Epithelial cell of proximal tubule (primary cell): ENCODE measurements at regions not wholly inside any gene's neighbourhood (a gene's known extent, or its start where the extent isn't known, plus 50 kb on each side); places are given as distances from the start of the nearest gene placed in this dataset.

Source experiments
- DNase-seq: peaks from one replicate; pipeline ENCODE4 v3.0.0-alpha.2; 2011; ENCODE audit warnings: low read depth
- H3K4me3 ChIP-seq: 2 replicates; pipeline ENCODE4 v1.5.1; 2011; ENCODE audit warnings: low read depth, mild to moderate bottlenecking, low read length
- TF ChIP-seq, protein P1 (sequence below): conservative IDR thresholded peaks from 2 replicates; pipeline ENCODE4 v1.5.1; 2012; ENCODE audit warnings: low read depth, mild to moderate bottlenecking, low read length

DNA sequence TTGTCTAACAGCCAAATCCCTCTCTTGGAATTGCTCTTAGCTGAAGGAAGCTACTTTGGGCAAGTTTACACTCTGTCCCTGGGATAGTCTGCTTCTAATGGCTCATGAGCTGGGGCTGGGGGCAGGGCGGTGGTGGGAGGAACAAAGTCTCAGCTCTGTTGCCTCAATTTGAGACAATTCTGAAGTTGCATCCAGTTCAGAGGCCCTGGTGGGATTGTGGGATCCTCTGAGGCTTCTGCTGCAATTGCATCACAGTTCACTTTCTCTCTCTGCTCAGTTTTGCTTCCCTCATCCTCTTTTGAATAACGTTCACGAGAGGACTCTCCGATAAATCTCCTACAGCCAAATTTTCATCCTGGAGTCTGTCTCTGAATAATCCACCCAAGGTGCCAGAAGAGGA is 440.6 kb upstream of the SLC35B3 start:
- no peak for DNase-seq
- TF ChIP-seq, protein P1, sequence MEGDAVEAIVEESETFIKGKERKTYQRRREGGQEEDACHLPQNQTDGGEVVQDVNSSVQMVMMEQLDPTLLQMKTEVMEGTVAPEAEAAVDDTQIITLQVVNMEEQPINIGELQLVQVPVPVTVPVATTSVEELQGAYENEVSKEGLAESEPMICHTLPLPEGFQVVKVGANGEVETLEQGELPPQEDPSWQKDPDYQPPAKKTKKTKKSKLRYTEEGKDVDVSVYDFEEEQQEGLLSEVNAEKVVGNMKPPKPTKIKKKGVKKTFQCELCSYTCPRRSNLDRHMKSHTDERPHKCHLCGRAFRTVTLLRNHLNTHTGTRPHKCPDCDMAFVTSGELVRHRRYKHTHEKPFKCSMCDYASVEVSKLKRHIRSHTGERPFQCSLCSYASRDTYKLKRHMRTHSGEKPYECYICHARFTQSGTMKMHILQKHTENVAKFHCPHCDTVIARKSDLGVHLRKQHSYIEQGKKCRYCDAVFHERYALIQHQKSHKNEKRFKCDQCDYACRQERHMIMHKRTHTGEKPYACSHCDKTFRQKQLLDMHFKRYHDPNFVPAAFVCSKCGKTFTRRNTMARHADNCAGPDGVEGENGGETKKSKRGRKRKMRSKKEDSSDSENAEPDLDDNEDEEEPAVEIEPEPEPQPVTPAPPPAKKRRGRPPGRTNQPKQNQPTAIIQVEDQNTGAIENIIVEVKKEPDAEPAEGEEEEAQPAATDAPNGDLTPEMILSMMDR = no peak
- no peak overlapping the region for H3K4me3 ChIP-seq

DNA sequence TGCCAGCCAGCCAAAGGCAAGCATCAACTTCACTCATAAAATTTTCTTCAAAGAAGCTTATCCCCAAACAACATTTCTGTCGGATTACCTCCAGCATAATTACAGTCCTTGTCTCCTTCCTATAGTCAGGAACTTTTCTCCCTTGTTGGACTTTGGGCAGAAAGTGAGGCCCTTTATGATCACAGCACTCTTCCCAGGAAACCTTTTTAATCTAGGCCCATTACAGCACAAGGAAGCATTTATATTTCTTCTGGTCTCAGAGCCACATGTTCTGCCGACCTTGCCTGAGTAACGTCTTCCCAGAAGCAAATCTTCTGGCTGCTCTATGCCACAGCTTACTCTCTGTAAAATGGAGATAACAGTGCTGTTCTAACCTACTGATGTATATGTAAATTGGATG is 437.2 kb upstream of the SLC35B3 start:
- DNase-seq = no peak
- TF ChIP-seq, protein P1 = no peak
- H3K4me3 ChIP-seq = no peak overlapping the region

DNA sequence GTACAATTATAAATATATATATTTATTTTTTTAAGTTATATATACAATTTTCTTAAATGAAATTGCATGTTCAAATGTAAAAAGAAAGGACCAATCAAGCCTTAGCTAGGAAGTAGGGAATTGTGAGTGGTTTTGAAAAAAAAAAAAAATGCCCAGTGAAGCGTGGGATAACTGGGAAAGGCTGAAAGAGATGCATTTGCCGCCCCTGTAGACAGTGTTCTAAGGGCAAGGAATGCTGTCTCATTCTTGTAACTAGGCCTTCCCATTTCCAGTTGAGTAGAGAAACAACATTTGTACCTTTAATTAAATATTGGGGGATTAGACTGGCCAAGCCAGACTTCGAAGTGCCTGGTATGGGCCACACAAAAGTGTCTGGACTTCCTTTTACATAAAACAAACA is 430.1 kb upstream of the SLC35B3 start:
- no peak overlapping the region for H3K4me3 ChIP-seq
- TF ChIP-seq, protein P1 = no peak
- no peak for DNase-seq

DNA sequence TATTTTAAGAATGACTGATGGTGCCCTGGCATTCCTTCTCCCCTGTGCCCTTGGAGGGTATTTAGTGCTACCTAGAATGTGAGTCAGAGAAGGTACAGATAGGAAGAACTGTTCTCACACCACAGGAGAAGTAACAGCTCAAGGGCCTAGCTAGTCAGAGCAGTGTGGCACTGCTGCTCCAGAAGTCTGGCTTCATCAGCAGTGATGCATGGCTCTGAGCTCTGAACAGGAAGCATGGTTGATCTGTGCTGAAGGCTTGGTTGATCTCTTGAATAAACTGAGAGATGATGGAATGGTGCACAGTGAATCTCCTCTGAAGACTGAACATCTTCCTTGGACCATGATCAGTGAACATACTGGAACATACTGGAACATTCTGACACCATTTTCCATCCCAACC is 425.3 kb upstream of the SLC35B3 start:
- H3K4me3 ChIP-seq = no peak overlapping the region
- DNase-seq = peak; percentile 69
- TF ChIP-seq, protein P1 = no peak

DNA sequence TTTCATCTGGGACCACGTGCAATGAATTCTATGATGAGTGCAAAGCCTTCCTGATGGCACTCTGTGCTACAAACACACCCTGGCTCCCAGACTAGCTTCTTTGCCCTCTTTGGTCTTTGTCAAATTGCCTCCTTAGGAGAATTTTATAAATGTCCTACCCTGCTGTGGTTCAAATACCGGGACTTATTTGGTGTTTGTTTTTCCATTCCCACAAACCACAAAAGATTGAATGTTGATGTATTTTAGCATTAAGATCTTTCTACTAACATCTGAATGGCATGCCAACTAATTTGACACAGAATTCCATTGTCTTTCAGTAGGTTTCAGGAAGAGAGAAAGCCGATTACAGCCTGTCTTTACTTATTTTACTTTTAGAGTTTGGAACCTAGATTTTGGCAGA is 424.2 kb upstream of the SLC35B3 start:
- no peak for DNase-seq
- H3K4me3 ChIP-seq = no peak overlapping the region
- TF ChIP-seq, protein P1 = no peak

DNA sequence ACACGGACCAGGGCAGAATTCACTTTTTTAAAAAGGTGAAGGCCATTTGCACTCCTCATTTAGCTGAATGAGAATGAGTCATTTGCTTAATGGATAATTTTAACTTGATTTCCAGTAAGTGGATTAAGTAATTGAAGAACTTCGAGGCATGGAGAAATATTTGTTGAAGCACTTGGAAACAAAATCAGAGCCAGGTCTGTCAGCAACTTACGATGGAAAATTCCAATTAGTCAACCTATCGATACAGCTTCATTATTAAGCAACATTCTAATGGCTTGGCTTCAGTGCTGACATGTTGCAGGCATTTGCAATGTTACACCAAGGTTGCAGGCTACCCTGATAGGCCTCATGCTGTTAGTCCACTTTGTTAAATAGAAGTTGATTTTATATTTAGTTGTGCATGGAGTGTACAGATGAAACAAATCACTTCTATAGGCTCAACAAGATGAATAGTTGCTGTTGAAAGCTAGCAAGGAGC is 423.5 kb upstream of the SLC35B3 start:
- TF ChIP-seq, protein P1 = no peak
- H3K4me3 ChIP-seq = no peak overlapping the region
- peak; percentile 73 for DNase-seq

DNA sequence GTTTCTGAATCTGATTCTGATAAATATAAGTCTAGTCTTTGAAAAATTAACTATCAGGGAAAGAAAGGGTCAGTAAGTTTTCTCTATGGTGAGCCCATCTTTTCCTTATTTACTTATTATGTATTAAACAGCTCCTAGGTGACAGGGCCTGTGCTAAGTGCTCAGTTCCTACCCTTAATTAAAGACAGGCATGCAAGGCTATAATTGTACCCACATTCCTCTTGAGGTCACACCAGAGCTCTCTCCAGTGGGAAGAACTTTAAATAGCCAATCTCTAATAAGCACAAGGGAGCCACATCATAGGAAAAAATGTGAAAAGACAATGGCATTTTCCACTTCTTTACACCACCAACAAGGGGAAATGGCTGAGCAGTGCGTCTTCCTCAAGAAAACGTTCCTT is 421.8 kb upstream of the SLC35B3 start:
- H3K4me3 ChIP-seq = no peak overlapping the region
- no peak for DNase-seq
- TF ChIP-seq, protein P1 = no peak
